ENCODE measurements at regions not wholly inside any gene's neighbourhood (a gene's known extent, or its start where the extent isn't known, plus 50 kb on each side); places are given as distances from the start of the nearest gene placed in this dataset.
A peak's percentile ranks its signal among the peaks of the same experiment; 100 is the strongest.
"Not testable (repeated sequence)": the region's sequence is repeated elsewhere in the genome, so short reads cannot be mapped to it uniquely, and the experiment has no call there.

GRCh38 chr16:59410451-59410850 lies 676.3 kb upstream of the GOT2 start:
- no peak for DNase-seq (ENCODE audit: low read depth)

- DNase-seq (ENCODE audit: low read depth), result no peak
Observed at GRCh38 chr16:59405802-59406201, 671.7 kb upstream of the GOT2 start.

GRCh38 chr16:59404509-59404908 lies 670.4 kb upstream of the GOT2 start:
- no peak for DNase-seq (ENCODE audit: low read depth)

DNA sequence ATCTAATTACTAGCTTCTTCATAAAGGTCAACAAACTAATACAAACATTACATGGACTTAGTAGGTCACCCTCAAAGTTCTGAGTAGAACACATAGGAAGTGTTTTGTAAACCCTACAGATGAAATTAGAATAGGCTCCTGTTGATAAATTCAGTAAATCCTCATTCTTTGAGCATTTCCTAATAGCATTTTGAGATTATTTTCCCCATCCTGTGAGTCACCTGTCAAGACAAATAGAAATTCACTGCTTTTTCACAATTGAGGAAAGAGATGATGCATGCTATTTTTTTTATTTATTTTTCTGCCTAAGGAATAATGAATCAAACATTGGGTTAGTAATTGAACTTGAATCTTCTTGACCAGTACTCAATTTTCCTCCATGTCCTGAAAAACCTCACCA lies 666.7 kb upstream of the GOT2 start:
- no peak for DNase-seq (ENCODE audit: low read depth)

- no peak for DNase-seq (ENCODE audit: low read depth)
Observed at GRCh38 chr16:59397638-59398037, 663.5 kb upstream of the GOT2 start.

- no peak for DNase-seq (ENCODE audit: low read depth)
Observed at GRCh38 chr16:59394526-59394925, 660.4 kb upstream of the GOT2 start.

- no peak for DNase-seq (ENCODE audit: low read depth)
Observed at GRCh38 chr16:59392911-59393310, 658.8 kb upstream of the GOT2 start.

DNA sequence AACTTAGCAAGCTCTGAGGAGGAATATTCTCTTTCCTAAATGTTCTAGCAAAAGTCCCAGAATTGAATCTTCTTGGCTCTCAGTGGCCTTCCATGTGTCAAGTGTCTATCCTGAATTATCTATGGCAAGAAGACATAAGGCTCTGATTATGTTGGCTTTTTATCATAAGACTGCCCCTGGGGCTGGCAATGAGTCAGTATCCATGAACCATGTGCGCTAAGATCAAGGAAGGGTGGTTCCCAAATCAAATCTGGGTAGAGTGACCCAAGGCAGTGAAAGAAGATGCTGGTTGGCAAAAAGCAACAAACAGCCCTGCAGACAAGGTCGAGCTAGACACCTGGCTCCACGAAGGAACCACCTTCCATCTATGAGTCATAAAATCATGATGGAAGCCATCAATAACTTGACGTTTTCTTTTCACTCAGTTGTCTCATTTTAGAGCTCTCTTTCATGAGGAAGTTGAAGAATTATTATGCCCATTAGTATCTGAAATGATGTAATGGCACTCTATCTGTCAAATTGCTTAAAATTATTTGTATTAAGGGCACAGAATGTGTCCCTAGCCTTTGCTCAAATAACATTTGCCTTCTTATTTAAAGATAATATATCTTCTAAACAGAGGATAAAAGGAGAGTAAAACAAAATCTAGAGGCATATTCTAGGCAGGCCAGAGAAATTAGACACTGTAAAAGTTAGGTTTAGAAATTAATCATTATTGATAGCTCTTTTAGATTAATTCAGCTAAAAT lies 657.7 kb upstream of the GOT2 start:
- DNase-seq (ENCODE audit: low read depth), result no peak

GRCh38 chr16:59385959-59386358 lies 651.8 kb upstream of the GOT2 start:
- DNase-seq (ENCODE audit: low read depth), result peak; percentile 89

DNA sequence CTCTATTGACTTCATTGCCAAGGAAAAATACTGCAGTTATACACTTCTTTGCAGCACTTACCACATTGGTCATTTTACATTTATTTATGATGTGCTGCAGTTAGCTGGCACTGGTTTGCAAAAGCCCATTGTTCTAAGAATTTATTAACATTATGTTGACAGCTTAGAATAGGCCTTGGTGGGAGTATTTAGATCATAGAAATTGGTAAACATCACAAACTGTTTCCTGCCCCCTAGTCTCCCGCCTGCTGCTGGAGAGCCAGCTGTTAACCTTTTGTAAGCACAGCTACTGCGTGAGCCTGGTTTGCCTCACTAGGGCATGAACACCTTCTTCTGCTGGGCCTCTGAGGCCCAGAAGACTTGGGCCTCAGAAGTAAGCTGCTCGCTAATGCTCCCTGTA lies 651.4 kb upstream of the GOT2 start:
- DNase-seq (ENCODE audit: low read depth), result no peak

GRCh38 chr16:59373632-59374031 lies 639.5 kb upstream of the GOT2 start:
- no peak for DNase-seq (ENCODE audit: low read depth)

- no peak for DNase-seq (ENCODE audit: low read depth)
Observed at GRCh38 chr16:59370717-59371116, 636.6 kb upstream of the GOT2 start.

GRCh38 chr16:59369523-59369922 lies 635.4 kb upstream of the GOT2 start:
- DNase-seq (ENCODE audit: low read depth), result no peak

- no peak for DNase-seq (ENCODE audit: low read depth)
Observed at GRCh38 chr16:59368586-59368985, 634.5 kb upstream of the GOT2 start.

DNA sequence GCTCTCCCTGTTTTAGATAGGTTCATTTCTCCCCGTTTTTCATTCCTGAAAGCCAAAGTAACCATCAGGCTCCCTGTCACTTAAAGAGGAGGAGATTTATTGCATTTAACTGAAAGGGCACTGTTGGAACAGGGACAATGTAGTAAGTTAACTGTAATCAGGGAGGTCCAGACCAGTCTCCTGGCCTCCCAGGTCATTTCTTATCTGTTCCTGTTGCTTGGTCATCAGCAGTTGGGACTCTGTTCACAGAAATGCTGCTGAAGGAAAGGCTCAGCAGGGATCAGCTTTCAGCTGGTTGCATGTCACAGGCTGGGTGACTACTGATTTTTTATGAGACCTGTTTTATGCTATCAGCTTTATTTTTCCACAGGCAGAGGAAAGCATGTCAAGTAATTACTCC lies 622.6 kb upstream of the GOT2 start:
- no peak for DNase-seq (ENCODE audit: low read depth)

- no peak for DNase-seq (ENCODE audit: low read depth)
Observed at GRCh38 chr16:59356144-59356543, 622.0 kb upstream of the GOT2 start.

DNA sequence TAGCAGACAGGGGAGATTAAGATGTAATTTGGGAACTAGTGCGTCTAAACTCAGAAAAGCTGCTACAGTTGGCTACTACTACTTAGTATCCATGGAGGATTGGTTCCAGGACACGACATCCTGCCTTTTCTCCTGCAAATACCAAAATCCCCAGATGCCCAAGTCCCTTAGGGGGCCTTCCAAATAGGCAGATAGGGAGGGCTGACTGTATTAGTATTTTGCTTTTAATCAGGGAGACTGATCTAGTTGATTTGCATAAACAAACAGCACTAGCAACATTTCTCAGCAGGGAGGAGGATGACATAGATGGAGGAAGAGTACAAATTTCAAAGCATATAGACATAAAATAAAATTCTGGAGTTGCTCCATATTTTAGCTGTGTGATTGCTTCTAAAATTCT lies 621.6 kb upstream of the GOT2 start:
- no peak for DNase-seq (ENCODE audit: low read depth)

GRCh38 chr16:59351305-59351903 lies 617.3 kb upstream of the GOT2 start:
- no peak for DNase-seq (ENCODE audit: low read depth)

DNA sequence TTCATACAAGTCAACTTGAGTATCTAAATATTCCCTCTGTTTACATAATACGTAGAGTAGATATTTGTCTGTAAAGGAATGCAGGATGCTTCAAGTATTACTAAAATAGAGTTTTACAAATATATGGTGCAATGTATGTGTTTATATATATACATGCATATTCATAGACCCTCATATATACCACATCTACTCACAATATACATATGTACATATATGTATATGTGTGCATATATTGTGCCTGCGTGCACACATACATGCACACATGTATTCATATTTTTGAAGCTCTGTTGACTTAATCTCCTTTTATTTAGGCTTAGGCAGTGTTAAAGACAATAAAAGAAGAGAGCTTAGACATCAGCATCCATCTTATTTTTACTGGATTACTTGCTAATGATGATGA lies 616.6 kb upstream of the GOT2 start:
- DNase-seq (ENCODE audit: low read depth), result no peak

GRCh38 chr16:59342669-59343068 lies 608.6 kb upstream of the GOT2 start:
- no peak for DNase-seq (ENCODE audit: low read depth)

DNA sequence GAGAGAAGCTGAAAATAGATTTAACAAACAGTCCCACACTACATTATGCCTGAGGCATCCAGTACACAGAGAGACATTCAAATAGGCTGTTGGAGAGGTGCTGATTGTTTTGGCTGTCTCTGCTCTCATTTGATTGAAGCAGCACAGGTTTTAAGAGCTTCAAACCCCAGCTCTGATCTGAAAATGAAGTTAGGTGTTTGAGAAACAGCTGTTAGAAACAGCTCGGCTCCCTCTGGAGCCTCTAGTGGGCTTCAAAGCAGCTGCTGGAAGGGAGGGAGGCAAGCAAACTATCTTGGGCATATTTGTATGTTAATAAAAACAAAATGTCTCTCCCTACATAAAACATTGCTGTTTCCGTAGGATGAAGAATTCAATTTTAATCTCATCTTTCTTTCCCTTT lies 607.3 kb upstream of the GOT2 start:
- no peak for DNase-seq (ENCODE audit: low read depth)

GRCh38 chr16:59339871-59340270 lies 605.8 kb upstream of the GOT2 start:
- no peak for DNase-seq (ENCODE audit: low read depth)

DNA sequence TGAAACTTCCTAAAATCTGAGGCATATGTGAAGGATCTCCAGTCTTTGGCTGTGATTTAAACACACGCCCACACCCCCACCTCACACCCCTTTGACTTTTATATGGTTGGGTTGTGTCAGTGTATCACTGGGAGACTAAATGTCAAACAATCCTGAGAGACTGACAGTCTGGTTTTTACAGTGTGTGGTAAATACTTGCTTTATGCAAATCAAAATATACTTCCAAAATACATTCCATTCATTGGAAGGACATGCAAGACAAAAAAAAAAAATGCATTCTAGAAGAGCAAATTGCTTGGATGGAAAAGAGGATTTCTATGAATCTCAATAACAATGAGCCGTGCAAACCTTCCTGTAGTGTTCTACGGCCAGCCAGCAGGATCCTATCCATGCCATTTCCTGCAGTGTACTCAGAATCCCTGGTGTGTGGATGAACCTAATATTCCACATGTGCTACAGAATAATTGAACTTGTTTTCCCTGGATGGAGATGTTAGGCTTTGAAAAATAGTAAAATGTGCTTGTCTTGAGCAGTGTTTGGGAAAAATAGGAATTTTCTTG lies 602.1 kb upstream of the GOT2 start:
- no peak for DNase-seq (ENCODE audit: low read depth)

GRCh38 chr16:59331708-59332107 lies 597.6 kb upstream of the GOT2 start:
- not testable (repeated sequence) for DNase-seq (ENCODE audit: low read depth)
